ENCODE measurements at regions not wholly inside any gene's neighbourhood (a gene's known extent, or its start where the extent isn't known, plus 50 kb on each side); places are given as distances from the start of the nearest gene placed in this dataset.

- H4K20me1 ChIP-seq (ENCODE audit: control insufficient read depth, insufficient read depth, low read depth, low read length) = no peaks in the 10 kb centered on the region
- no peaks in the 10 kb centered on the region for H3F3A ChIP-seq (ENCODE audit: control insufficient read depth, insufficient read depth)
- H3K27me3 ChIP-seq (ENCODE audit: control insufficient read depth, low read length) = no peaks in the 10 kb centered on the region
- no peak overlapping the region for H3K4me3 ChIP-seq (ENCODE audit: low read length)
- no peak overlapping the region for H3K27ac ChIP-seq (ENCODE audit: low read depth, low read length)
- no peak overlapping the region for H3K4me2 ChIP-seq (ENCODE audit: low read length)
- no peaks in the 10 kb centered on the region for H3K36me3 ChIP-seq (ENCODE audit: control insufficient read depth, low read length)
- TF ChIP-seq EZH2phosphoT487 (IDR thresholded peaks at IDR 0.05; ENCODE audit: borderline replicate concordance, low read length) (no peak), CTCF (IDR thresholded peaks at IDR 0.05; ENCODE audit: low read depth, low read length, poor library complexity, severe bottlenecking) (no peak)
- no peaks in the 10 kb centered on the region for H3K4me1 ChIP-seq (ENCODE audit: control insufficient read depth, low read length)
- H3K9me3 ChIP-seq (ENCODE audit: control insufficient read depth, insufficient read depth, low read length) = no peaks in the 10 kb centered on the region
- H3K79me2 ChIP-seq (ENCODE audit: control insufficient read depth, low read length) = no peaks in the 10 kb centered on the region
- no peaks in the 10 kb centered on the region for H3K9me2 ChIP-seq (replicated peaks; ENCODE audit: control insufficient read depth, low read length)
These were observed 627.3 kb downstream of the UTRN start for GRCh38 chr6:144912474-144912873.

- Histone ChIP-seq H3K27me3 (ENCODE audit: control insufficient read depth, low read length) (no peaks in the 10 kb centered on the region), H3K4me1 (ENCODE audit: control insufficient read depth, low read length) (no peaks in the 10 kb centered on the region), H3K27ac (ENCODE audit: low read depth, low read length) (no peak overlapping the region), H3K9me2 (replicated peaks; ENCODE audit: control insufficient read depth, low read length) (no peaks in the 10 kb centered on the region), H3K4me2 (ENCODE audit: low read length) (no peak overlapping the region), H4K20me1 (ENCODE audit: control insufficient read depth, insufficient read depth, low read depth, low read length) (no peaks in the 10 kb centered on the region), H3K9me3 (ENCODE audit: control insufficient read depth, insufficient read depth, low read length) (no peaks in the 10 kb centered on the region), H3K36me3 (ENCODE audit: control insufficient read depth, low read length) (no peaks in the 10 kb centered on the region), H3K79me2 (ENCODE audit: control insufficient read depth, low read length) (no peaks in the 10 kb centered on the region), H3F3A (ENCODE audit: control insufficient read depth, insufficient read depth) (no peaks in the 10 kb centered on the region), H3K4me3 (ENCODE audit: low read length) (no peak overlapping the region)
- TF ChIP-seq EZH2phosphoT487 (IDR thresholded peaks at IDR 0.05; ENCODE audit: borderline replicate concordance, low read length) (no peak), CTCF (IDR thresholded peaks at IDR 0.05; ENCODE audit: low read depth, low read length, poor library complexity, severe bottlenecking) (no peak)
These were observed 632.9 kb downstream of the UTRN start for GRCh38 chr6:144918073-144918472.

- Histone ChIP-seq H4K20me1 (ENCODE audit: control insufficient read depth, insufficient read depth, low read depth, low read length) (no peaks in the 10 kb centered on the region), H3K4me3 (ENCODE audit: low read length) (no peak overlapping the region)
These were observed 634.4 kb downstream of the UTRN start for GRCh38 chr6:144919560-144919959.

More at GRCh38 chr6:144919560-144919959, 634.4 kb downstream of the UTRN start:
- H3K27ac ChIP-seq (ENCODE audit: low read depth, low read length) = no peak overlapping the region
- TF ChIP-seq CTCF (IDR thresholded peaks at IDR 0.05; ENCODE audit: low read depth, low read length, poor library complexity, severe bottlenecking) (no peak), EZH2phosphoT487 (IDR thresholded peaks at IDR 0.05; ENCODE audit: borderline replicate concordance, low read length) (no peak)
- H3K27me3 ChIP-seq (ENCODE audit: control insufficient read depth, low read length) = no peaks in the 10 kb centered on the region
- no peaks in the 10 kb centered on the region for H3K4me1 ChIP-seq (ENCODE audit: control insufficient read depth, low read length)
- no peaks in the 10 kb centered on the region for H3K9me2 ChIP-seq (replicated peaks; ENCODE audit: control insufficient read depth, low read length)
- H3K4me2 ChIP-seq (ENCODE audit: low read length) = no peak overlapping the region
- H3K79me2 ChIP-seq (ENCODE audit: control insufficient read depth, low read length) = no peaks in the 10 kb centered on the region
- no peaks in the 10 kb centered on the region for H3F3A ChIP-seq (ENCODE audit: control insufficient read depth, insufficient read depth)
- H3K9me3 ChIP-seq (ENCODE audit: control insufficient read depth, insufficient read depth, low read length) = no peaks in the 10 kb centered on the region
- H3K36me3 ChIP-seq (ENCODE audit: control insufficient read depth, low read length) = no peaks in the 10 kb centered on the region
